ENCODE measurements at regions not wholly inside any gene's neighbourhood (a gene's known extent, or its start where the extent isn't known, plus 50 kb on each side); places are given as distances from the start of the nearest gene placed in this dataset.
"Not testable (repeated sequence)": the region's sequence is repeated elsewhere in the genome, so short reads cannot be mapped to it uniquely, and the experiment has no call there.

- H3K36me3 Mint-ChIP-seq, result peaks cover 1 to 12% of the 10 kb centered on the region in 2 donors
- H3K9me3 Mint-ChIP-seq, result no peaks in the 10 kb centered on the region
- no peak overlapping the region for H3K4me3 Mint-ChIP-seq
- no peak overlapping the region for H3K27ac Mint-ChIP-seq
- DNase-seq (no peak), ATAC-seq (replicated peaks) (no peak)
- H3K27me3 Mint-ChIP-seq, result no peaks in the 10 kb centered on the region
- peaks cover 0 to 5% of the 10 kb centered on the region in 2 donors for H3K4me1 Mint-ChIP-seq
Observed at GRCh38 chr2:242002944-242003343, 133.4 kb downstream of the RTP5 start.

GRCh38 chr2:242004223-242004901 lies 134.8 kb downstream of the RTP5 start:
- Mint-ChIP-seq H3K27me3 (no peaks in the 10 kb centered on the region), H3K36me3 (peaks cover 1 to 6% of the 10 kb centered on the region in 2 donors), H3K4me1 (peaks cover 0 to 5% of the 10 kb centered on the region in 2 donors), H3K4me3 (no peak overlapping the region), H3K27ac (no peak overlapping the region), H3K9me3 (no peaks in the 10 kb centered on the region)
- no peak for DNase-seq
- ATAC-seq (replicated peaks), result no peak

- peaks cover 1 to 4% of the 10 kb centered on the region in 2 donors for H3K36me3 Mint-ChIP-seq
- H3K9me3 Mint-ChIP-seq, result no peaks in the 10 kb centered on the region
- DNase-seq (no peak), ATAC-seq (replicated peaks) (no peak)
- H3K4me3 Mint-ChIP-seq, result no peak overlapping the region
- H3K27me3 Mint-ChIP-seq, result no peaks in the 10 kb centered on the region
- peaks cover 0 to 5% of the 10 kb centered on the region in 2 donors for H3K4me1 Mint-ChIP-seq
- peak overlapping the region; percentile 42 for H3K27ac Mint-ChIP-seq
Observed at GRCh38 chr2:242004902-242005230, 135.3 kb downstream of the RTP5 start.

DNA sequence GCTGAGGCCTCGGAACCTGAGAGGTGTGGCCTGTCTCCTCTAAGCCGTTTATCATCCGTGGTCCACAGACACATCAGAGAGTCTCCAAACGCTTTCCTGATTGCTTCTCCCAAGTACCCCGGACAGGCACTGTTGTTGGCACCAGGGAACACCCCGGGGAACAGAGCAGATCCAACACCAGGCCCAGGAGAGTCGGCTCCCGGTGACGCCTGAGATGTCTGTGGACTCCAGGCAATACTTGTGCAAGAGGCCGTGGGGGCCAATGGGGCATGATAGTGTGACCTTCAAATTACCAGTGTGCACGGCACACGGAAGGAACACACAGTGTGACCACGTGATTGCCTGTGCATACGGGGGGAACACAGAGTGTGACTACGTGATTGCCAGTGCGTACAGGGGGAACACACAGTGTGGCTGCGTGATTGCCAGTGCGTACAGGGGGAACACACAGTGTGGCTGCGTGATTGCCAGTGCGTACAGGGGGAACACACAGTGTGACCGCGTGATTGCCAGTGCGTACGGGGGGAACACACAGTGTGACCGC lies 136.6 kb downstream of the RTP5 start:
- peak overlapping the region in 1 of 2 donors; percentile 44 for H3K4me3 Mint-ChIP-seq

DNA sequence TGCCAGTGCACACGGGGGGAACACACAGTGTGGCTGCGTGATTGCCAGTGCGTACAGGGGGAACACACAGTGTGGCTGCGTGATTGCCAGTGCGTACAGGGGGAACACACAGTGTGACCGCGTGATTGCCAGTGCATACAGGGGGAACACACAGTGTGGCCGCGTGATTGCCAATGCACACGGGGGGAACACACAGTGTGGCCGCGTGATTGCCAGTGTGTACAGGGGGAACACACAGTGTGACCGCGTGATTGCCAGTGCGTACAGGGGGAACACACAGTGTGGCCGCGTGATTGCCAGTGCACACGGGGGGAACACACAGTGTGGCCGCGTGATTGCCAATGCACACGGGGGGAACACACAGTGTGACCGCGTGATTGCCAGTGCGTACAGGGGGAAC lies 139.4 kb downstream of the RTP5 start:
- not testable (repeated sequence) for H3K9me3 Mint-ChIP-seq; H3K27ac Mint-ChIP-seq; H3K27me3 Mint-ChIP-seq; ATAC-seq (replicated peaks); H3K36me3 Mint-ChIP-seq; DNase-seq; H3K4me3 Mint-ChIP-seq
- peaks cover 11 to 18% of the 10 kb centered on the region in 2 donors for H3K4me1 Mint-ChIP-seq

More for the DNA sequence above, 136.6 kb downstream of the RTP5 start:
- H3K9me3 Mint-ChIP-seq; H3K36me3 Mint-ChIP-seq; H3K27me3 Mint-ChIP-seq; DNase-seq; ATAC-seq (replicated peaks); H3K4me1 Mint-ChIP-seq: not testable (repeated sequence)
- peak overlapping the region; percentile 73 for H3K27ac Mint-ChIP-seq

GRCh38 chr2:242009846-242010245 lies 140.3 kb downstream of the RTP5 start:
- H3K4me1 Mint-ChIP-seq, result peaks cover 11 to 18% of the 10 kb centered on the region in 2 donors
- not testable (repeated sequence) for DNase-seq

GRCh38 chr2:242010252-242011166 lies 141.0 kb downstream of the RTP5 start:
- not testable (repeated sequence) for H3K4me3 Mint-ChIP-seq, H3K36me3 Mint-ChIP-seq, H3K27me3 Mint-ChIP-seq, DNase-seq, H3K9me3 Mint-ChIP-seq
- ATAC-seq (replicated peaks), result peak; percentile 41
- Mint-ChIP-seq H3K27ac (peak overlapping the region; percentile 44), H3K4me1 (peaks cover 11 to 18% of the 10 kb centered on the region in 2 donors)

More at GRCh38 chr2:242009846-242010245, 140.3 kb downstream of the RTP5 start:
- H3K4me3 Mint-ChIP-seq; H3K27me3 Mint-ChIP-seq; H3K36me3 Mint-ChIP-seq; H3K27ac Mint-ChIP-seq; ATAC-seq (replicated peaks); H3K9me3 Mint-ChIP-seq: not testable (repeated sequence)

- no peak overlapping the region for H3K27ac Mint-ChIP-seq
Observed at GRCh38 chr2:242011167-242011513, 141.6 kb downstream of the RTP5 start.

DNA sequence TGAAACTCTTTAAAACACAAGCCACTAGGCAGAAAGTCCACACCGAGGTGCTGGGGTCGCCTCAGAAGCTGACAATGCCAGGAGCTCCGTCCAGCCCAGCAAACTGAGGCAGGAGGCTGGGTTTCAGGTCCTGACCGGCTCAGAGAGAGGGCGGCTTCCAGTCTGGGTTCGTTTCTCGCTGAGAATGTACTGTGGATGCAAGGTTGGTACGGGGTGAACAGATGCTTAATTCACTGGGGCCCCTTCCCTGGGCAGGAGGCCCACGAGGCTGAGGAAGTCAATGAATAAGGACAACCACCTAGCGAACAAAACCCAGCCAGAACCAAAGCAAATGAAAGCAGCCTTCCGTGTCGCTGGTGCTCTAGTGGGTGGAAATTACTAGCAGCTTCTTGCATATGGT lies 142.0 kb downstream of the RTP5 start:
- peaks cover 11 to 18% of the 10 kb centered on the region in 2 donors for H3K4me1 Mint-ChIP-seq
- no peak for DNase-seq
- no peak overlapping the region for H3K27ac Mint-ChIP-seq
- H3K4me3 Mint-ChIP-seq, result no peak overlapping the region
- H3K9me3 Mint-ChIP-seq, result no peaks in the 10 kb centered on the region
- peak; percentile 37 to 39 for ATAC-seq (replicated peaks)
- no peaks in the 10 kb centered on the region for H3K36me3 Mint-ChIP-seq
- H3K27me3 Mint-ChIP-seq, result no peaks in the 10 kb centered on the region

More at GRCh38 chr2:242011167-242011513, 141.6 kb downstream of the RTP5 start:
- Mint-ChIP-seq H3K27me3 (no peaks in the 10 kb centered on the region), H3K9me3 (no peaks in the 10 kb centered on the region), H3K4me3 (no peak overlapping the region), H3K36me3 (no peaks in the 10 kb centered on the region), H3K4me1 (peaks cover 11 to 18% of the 10 kb centered on the region in 2 donors)
- ATAC-seq (replicated peaks) (peak; percentile 74 to 75), DNase-seq (no peak)

- ATAC-seq (replicated peaks) (peak; percentile 54 to 64), DNase-seq (no peak)
- Mint-ChIP-seq H3K27me3 (no peaks in the 10 kb centered on the region), H3K27ac (peak overlapping the region; percentile 76), H3K9me3 (no peaks in the 10 kb centered on the region), H3K4me1 (peaks cover 11 to 18% of the 10 kb centered on the region in 2 donors), H3K36me3 (no peaks in the 10 kb centered on the region), H3K4me3 (no peak overlapping the region)
Observed at GRCh38 chr2:242011991-242012764, 142.6 kb downstream of the RTP5 start.

DNA sequence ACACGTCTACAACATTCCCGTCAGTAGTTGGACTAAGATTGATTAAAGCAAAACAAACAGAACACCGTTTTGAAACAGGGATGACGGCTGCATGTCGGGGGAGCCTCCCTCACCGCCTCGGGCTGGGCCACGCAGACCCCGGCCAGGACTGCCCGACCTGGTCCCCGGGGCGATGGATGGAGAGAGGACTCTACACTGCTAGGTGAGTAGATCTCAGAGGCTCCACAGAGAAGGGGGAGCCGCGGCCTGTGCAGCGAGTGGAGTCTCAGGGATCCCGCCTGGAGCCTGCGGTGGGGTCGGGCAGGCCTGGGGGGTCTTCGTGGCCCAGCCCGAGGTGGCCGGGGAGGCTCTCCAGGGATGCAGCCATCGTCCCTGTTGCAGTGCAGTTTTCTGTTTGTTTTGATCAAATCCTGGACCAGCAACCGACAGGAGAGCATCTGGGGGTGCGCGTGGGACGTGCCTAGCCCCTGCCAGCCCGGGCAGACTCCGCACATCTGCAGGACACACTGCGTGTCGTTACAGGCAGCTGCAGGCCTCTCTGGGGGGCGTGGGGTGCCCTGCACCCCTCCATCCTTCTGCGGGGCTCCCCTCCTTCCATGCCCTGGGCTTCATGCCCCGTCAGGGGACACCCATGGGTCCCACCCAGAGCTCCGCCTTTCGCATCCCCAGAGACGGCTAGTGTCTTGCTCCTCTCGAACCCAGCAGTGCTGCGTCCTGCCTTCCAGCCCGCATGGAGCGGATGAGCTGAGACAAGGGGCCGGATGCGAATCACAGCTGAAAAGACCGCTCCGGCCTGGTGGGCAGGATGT lies 143.6 kb downstream of the RTP5 start:
- H3K27me3 Mint-ChIP-seq, result no peaks in the 10 kb centered on the region
- no peak overlapping the region for H3K27ac Mint-ChIP-seq
- H3K4me3 Mint-ChIP-seq, result no peak overlapping the region
- H3K36me3 Mint-ChIP-seq, result no peaks in the 10 kb centered on the region
- DNase-seq, result no peak
- H3K9me3 Mint-ChIP-seq, result no peaks in the 10 kb centered on the region
- ATAC-seq (replicated peaks), result no peak
- peaks cover 11 to 18% of the 10 kb centered on the region in 2 donors for H3K4me1 Mint-ChIP-seq

- Mint-ChIP-seq H3K4me1 (peaks cover 15 to 23% of the 10 kb centered on the region in 2 donors), H3K36me3 (no peaks in the 10 kb centered on the region), H3K27ac (no peak overlapping the region), H3K4me3 (no peak overlapping the region), H3K9me3 (no peaks in the 10 kb centered on the region), H3K27me3 (no peaks in the 10 kb centered on the region)
- ATAC-seq (replicated peaks), result no peak
- no peak for DNase-seq
Observed at GRCh38 chr2:242013771-242014170, 144.2 kb downstream of the RTP5 start.
